NCI-H1417 (cell line): ENCODE measurements at regions not wholly inside any gene's neighbourhood (a gene's known extent, or its start where the extent isn't known, plus 50 kb on each side); places are given as distances from the start of the nearest gene placed in this dataset.
"Not testable (repeated sequence)": the region's sequence is repeated elsewhere in the genome, so short reads cannot be mapped to it uniquely, and the experiment has no call there.

ENCODE experiments used
- DNase-seq, 3 experiments: peaks; one replicate each; lab custom pipeline; 2025; lab: John Stamatoyannopoulos, UW

- DNase-seq, result no peak
Observed at GRCh38 chr3:11898611-11899325, 52.1 kb upstream of the TAMM41 start.

DNA sequence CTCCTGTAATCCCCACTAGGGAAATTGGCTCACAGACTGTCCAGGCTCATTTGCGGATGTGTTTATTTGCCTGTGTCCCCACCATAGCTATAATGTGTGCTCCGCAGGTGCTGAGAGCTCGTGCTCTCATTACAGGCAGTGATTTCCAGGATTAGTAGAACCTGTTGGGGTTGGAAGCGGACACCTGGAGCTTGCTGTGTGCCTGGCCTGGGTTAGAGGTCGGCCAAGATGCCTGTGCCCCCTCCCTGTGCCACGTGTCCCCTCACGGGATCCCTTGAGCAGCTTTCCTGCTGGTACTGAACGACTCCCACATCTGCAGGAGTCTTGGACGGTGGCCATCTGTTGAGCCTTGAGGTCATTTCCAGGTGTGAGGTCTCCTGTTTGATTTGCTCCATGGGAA is 52.7 kb upstream of the TAMM41 start:
- DNase-seq, result peak in 1 of 3 experiments; percentile 3

DNA sequence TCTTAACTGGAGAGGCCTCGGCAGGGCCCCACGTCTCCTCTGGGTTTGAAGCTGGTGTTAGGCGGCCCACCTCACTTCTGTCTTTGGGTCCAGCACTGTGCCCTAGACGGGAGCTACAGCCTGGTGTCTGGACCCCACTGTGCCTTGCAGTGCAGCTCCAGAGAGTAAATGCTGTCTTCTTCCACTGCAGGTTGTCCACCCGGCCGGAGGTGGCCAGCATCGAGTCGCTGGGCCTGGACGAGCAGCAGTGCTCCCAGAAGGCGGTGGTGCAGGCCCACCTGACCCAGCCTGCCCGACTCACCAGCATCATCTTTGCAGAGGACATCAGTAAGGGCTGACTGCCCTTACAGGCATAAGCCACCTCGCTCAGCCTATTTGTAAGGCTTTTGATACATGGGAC is 53.1 kb upstream of the TAMM41 start:
- no peak for DNase-seq

DNA sequence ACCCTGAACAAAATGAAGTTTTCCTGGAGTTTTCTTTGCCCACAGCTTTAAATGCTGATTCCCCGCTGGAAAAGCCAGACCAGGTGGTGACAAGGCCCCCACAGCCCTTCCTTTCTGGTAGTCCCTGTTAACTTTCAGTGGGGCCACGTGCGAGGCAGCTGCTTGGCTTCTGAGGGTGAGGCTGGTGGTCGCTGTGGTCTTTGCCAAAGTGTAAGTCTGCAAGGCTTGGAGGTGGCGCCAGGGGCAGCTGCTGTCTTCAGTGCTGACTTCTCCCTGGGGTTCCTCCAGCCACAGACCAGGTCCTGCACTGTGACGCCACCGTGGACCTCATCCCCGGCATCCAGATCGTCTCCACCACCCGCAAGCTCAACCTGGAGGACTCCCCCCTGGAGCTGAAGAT is 54.1 kb upstream of the TAMM41 start:
- DNase-seq, result no peak

DNA sequence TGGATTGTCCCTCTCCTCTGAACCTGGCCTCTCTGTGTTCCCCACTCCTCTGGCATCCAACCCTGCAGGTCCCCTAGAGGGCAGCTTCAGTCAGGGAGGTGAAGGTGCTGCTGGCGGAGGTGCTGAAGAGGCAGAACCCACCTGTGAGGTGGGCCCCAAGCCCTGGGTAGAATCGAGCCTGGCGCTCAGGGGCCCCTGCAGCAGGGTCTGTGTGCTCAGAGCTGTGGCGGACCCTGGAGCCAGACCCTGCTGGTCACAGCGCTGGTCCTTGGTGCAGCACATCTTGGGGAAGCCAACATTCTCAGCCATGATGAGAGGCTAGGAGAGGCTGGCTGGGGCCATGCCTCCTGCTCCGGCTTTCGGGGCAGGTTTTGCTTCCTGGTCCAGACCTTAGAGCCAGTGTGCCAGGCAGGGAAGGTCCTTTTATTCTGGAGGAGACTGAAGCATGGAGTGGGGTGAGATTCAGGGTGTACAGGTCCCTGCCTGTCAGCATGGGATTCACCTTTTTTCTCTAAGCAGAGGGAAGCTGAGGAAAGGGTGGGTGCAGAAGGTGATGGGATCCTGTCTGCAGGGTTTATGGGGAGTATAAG is 54.7 kb upstream of the TAMM41 start:
- no peak for DNase-seq

DNA sequence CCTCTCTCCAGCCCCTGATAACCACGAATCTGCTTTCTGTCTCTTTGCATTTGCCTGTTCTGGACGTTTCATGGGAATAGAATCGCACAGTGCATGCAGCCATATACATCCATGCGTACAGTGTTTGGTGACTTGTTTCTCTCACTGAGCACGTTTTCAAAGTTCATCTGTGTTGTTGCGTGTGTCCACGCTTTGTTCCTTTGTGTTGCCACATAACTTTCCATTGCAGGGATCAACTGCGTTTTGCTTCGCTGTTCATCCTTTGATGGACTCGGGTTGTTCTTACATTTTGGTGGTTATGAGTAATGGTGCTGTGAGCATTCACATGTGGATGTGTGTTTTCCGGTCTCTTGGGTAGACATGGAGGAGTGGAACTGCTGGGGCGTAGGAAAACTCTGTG is 56.4 kb upstream of the TAMM41 start:
- no peak for DNase-seq

GRCh38 chr3:11903447-11903846 is 56.8 kb upstream of the TAMM41 start:
- DNase-seq, result no peak

DNA sequence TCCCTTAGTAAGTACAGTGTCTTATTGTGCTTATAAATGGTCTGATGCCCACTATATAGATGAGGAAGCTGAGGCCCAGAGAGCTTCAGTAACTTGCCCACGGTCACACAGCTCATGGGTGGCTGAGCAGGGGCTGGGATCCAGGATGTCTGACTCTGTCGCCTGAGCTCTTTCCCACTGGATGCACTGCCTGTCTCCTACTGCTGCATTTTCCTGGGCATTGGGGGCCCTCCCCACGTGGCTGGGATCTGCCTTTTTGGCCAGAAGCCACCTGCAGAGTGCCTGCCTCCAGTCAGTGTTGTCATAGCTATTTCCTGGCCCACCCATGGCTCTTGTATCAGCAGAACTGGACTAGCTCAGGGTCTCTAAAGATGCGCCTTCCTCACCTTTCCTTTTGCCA is 57.5 kb upstream of the TAMM41 start:
- no peak for DNase-seq

DNA sequence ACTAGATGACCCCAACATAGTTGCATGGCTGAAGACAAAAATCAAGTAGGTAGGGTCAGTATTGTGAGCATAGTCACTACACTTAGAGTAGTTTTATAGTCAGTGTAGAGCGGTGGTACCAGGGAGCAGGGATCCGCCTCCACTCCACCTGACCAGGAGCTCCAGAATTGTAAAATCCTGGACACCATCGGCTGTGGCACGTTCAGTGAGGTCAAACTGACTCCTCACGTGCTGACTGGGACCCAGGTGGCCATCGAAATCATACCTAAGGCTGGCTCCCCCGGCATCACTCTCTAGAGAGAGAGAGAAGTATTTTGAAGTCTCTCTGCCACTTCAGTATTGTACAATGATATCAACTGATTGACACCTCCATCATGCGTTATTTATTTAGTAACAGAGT is 59.7 kb upstream of the TAMM41 start:
- no peak for DNase-seq

DNA sequence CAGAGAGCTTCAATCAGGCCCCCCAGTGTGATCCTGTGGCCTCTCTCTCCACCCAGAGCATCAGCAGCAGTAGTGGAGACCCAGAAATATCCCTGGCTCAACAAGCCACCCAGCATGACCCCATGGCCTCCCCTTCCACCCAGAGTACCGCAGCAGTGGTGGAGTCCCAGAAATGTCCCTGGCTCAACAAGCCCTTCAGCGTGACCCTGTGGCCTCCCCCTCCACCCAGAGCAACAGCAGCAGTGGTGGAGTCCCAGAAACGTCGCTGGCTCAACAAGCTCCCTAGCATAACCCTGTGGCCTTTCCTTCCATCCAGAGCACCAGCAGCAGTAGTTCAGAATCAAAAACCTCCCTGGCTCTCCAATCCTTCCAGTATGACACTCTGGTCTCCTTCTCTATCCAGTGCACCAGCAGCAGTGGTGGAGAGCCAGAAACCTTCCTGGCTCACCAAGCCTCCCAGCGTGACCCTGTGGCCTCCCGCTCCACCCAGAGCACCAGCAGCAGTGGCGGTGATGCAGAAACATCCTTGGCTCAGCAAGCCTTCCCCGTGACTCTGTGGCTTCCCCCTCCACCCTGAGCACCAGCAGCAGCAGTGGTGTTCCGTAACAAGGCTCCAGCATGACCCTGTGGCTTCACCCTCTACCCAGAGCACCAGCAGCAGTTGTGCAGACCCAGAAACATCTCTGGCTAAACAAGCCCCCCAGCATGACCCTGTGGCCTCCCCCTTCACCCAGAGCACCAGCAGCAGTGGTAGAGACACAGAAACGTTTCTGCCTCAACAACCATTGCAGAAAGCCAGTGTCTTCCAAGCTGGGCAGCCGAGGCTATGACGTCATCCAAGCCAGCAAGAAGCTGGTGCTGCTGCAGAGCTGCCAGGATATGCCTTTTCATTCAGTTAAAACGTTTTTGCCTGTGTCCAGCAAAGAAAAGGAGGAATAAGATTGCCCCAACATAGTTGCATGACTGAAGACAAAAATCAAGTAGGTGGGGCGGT is 61.3 kb upstream of the TAMM41 start:
- no peak for DNase-seq

GRCh38 chr3:11908981-11909698 is 62.5 kb upstream of the TAMM41 start:
- DNase-seq, result no peak

DNA sequence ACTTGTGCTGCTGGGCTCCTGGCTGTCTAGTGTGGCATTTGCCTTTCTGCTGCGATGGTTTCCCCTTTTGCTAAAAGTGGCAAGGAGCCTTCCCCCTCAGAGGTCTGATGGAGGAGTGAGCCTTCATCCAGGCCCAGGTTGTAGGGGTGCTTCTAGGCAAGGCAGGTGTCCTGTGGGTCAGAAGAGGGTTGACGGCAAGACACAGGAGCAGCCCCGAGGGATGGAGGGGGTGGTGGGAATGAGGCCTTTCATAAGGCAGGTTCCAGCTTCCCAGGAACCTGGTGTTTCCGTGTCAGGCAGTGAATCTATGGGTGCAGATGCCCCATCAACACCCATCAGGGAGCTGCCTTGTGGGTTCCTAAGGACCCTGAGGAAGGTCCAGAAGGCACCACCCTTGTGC is 63.0 kb upstream of the TAMM41 start:
- DNase-seq, result no peak

- DNase-seq, result not testable (repeated sequence)
Observed at GRCh38 chr3:11910216-11910930, 63.7 kb upstream of the TAMM41 start.

- DNase-seq, result no peak
Observed at GRCh38 chr3:11910971-11911531, 64.4 kb upstream of the TAMM41 start.

DNA sequence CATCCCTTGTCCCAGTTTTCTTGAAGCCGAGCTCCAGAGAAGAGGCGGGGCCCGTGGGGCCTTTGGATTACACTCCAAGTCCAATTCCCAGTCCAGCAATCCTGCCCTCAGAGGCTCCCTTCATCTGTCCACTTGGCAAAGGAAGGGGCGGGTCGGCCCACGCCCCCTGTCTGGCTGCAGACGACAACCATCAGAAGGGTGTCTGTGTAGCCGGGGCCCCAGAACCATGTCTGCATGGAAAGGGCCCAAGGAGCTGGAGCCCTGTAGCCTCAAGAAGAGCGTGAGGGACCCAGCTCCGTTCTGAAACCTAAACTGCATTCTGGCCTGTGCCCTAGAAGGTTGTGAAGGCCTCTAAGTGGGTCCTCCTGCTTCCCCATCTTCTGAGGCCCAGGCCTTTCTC is 65.2 kb upstream of the TAMM41 start:
- DNase-seq, result not testable (repeated sequence)

- no peak for DNase-seq
Observed at GRCh38 chr3:11913316-11913715, 66.6 kb upstream of the TAMM41 start.

- no peak for DNase-seq
Observed at GRCh38 chr3:11914041-11914440, 67.4 kb upstream of the TAMM41 start.

GRCh38 chr3:11914651-11915050 is 68.0 kb upstream of the TAMM41 start:
- DNase-seq, result no peak

DNA sequence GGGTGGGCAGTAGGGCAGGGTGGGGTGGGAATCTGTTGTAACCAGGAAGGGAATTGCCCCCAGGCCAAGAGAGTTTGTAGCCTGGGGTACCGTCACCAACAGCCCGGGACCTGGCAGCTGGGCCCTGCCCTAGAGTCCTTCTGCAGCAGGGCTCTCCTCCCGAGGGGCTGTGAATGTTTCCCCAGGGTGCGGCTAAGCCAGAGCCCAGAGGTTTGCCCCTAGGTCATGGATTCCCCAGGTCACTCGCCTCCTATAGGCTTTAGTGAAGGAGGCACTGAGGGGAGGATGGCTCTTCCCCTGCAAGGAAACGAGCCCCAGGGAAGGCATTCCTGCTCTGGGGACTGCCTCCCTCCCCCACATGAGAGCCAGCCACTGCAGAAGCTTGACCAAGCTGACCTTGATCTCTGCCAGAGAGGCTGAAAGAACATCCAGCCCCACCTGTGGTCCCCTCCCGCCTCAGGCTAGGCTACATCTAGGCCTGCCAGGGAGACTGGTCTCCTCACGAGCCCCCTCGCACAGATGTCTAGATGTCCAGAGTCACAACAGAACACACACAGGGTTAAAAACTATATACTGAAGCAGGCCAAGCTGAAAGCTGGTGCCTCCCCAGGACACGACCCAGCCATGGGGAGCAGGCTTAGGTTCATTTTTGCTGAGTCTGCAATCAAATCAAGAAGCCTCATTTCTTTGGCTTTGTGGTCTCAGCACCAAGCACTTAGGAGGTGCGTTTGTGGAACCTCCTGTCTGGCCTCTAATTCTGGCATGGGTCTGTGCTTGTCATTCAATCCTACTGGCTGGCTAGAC is 69.1 kb upstream of the TAMM41 start:
- DNase-seq, result no peak

- DNase-seq, result not testable (repeated sequence)
Observed at GRCh38 chr3:11916425-11916762, 69.7 kb upstream of the TAMM41 start.
